HL-60 (cell line): ENCODE measurements at regions not wholly inside any gene's neighbourhood (a gene's known extent, or its start where the extent isn't known, plus 50 kb on each side); places are given as distances from the start of the nearest gene placed in this dataset.

Experiments
- CTCF ChIP-seq: IDR thresholded peaks from one replicate; pipeline ENCODE4 v1.5.1; 2011; ENCODE audit warnings: low read length, control low read depth, inconsistent platforms; ENCODE audit not compliant: insufficient read depth
- POLR2AphosphoS5 ChIP-seq: IDR thresholded peaks from 2 replicates; pipeline ENCODE4 v1.6.1; 2012; ENCODE audit warnings: low read depth
- REST ChIP-seq: IDR thresholded peaks from 2 replicates; pipeline ENCODE4 v1.6.1; 2012; ENCODE audit warnings: low read depth; ENCODE audit not compliant: insufficient replicate concordance

GRCh38 chr12:115382681-115383080 lies 698.7 kb upstream of the TBX3 start:
- TF ChIP-seq POLR2AphosphoS5 (no peak), CTCF (no peak), REST (no peak)
